GM21526 (cell line): ENCODE measurements at regions not wholly inside any gene's neighbourhood (a gene's known extent, or its start where the extent isn't known, plus 50 kb on each side); places are given as distances from the start of the nearest gene placed in this dataset.

Source experiments
- ATAC-seq: cut with Tn5 transposase; IDR thresholded peaks from one replicate; pipeline ENCODE4 v1.9.1; 2021; ENCODE audit warnings: moderate library complexity; ENCODE audit not compliant: unreplicated experiment, low FRiP score

DNA sequence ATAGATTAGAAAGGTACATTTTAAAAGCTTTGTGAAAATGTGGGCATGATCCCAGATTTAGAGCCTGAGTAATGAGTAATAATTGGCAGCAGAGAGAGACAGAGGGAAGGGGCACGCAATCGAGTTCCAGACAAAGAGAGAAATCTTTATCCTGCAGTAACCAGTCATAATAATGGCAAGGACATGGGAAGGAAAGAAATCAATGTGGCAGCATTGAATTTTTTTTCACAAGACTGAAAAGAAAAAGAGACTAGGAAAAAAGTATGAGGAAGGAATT, 790.8 kb upstream of the SOX9 start:
- no peak for ATAC-seq

GRCh38 chr17:71331754-71332325, 789.0 kb upstream of the SOX9 start:
- ATAC-seq: no peak

DNA sequence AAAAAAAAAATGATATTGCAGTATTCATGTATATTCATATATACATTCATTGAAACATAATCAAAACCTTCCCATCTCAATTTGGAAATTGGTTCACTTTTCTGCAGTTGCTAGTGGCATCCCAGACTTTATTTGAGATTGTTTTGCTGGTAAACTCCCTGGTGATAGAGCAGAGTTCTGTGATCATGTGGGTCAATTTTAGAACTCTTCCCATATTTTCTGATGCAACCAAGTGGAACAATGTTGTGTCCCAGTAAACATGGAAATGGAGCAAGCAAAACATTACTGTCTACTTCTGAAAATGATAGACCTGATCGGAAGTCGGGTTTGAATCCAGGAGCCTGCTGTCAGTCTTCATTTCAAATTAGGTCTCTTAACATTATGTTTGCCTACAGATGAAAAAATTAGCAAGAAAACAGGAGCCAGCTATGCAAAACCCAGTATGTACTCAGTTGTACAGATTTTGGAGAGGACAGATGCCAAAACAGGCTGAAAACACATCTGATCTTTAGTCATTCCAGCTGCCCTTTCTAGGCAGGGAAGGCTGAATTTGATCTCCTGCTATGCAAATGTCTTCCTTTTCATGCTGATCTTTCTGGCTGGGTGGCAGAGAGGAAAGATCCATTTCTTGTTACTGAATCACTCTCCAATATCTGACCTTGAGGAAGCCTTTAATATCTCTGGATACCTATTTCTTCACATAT, 786.6 kb upstream of the SOX9 start:
- ATAC-seq: no peak

DNA sequence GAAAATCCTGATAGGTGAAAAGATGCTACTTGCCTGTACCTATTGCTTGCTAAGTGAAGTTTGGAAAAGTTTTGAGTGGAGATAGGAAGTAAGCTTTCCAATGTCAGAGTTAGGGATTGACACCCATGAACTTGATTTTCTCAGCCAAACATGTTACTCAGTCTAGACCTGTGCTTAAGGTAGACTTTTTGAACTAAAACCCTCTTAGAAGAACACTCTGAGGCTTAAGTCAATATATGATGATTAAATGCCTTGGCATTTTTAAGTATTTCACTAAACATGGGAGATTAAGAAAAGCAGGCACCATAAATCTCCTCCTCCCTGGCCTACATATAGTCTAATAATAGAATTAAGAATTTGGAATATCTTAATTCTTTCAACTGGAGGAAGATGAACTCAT, 785.6 kb upstream of the SOX9 start:
- ATAC-seq: no peak

GRCh38 chr17:71337938-71338337, 782.9 kb upstream of the SOX9 start:
- no peak for ATAC-seq

- no peak for ATAC-seq
These were observed 782.4 kb upstream of the SOX9 start for GRCh38 chr17:71338396-71338795.

- ATAC-seq: no peak
These were observed 781.6 kb upstream of the SOX9 start for GRCh38 chr17:71339206-71339605.

- no peak for ATAC-seq
These were observed 778.1 kb upstream of the SOX9 start for GRCh38 chr17:71342737-71343136.

DNA sequence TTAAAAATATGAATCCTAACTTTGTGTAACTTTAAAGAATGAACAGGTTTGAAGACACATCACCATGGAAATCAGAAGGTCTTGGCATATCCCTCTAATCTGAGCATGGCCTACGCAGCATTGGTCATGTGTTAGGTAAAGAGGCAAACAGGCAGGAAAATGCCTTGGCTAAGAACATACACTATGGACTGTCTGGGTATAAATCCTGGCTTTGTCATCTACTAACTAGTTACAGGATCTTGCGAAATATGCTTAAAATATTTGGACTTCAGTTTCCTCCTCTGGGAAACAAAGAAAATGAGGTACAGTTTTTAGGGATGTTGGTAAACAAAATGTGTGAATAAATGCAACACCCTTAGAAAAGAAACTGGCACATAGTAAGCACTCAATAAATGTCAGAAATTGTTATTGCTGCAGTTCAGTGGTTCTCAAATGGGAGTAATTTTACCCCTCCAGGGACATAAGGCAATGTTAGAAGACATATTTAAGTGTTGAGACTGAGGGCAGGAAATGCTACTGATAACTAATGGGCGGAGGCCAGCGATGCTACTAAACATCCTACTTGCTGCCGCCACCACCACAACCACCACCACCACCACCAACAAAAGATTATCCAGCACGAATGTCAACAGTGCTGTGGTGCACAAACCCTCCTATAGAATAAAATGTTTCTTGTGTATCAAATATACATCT, 770.8 kb upstream of the SOX9 start:
- ATAC-seq: no peak

DNA sequence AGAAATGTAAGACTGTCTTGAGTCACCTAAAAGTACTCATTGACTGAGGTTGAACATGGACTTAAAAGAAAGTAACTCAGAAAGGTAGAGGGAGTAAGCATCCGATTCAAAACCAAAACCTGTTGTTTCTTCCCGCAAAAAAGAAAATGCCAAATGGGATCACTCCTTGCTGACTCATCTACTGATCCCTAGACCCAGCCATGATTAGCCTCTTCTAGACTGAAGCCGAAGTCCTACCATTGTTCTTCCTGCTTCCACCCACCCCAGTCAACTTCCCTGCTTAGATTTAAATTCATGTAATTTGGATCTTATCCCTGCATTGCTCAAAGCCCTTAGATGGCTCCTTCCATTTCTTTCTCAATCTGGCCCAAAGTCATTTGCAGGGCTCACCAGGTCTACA, 760.5 kb upstream of the SOX9 start:
- ATAC-seq: no peak

- no peak for ATAC-seq
These were observed 759.0 kb upstream of the SOX9 start for GRCh38 chr17:71361656-71362450.

DNA sequence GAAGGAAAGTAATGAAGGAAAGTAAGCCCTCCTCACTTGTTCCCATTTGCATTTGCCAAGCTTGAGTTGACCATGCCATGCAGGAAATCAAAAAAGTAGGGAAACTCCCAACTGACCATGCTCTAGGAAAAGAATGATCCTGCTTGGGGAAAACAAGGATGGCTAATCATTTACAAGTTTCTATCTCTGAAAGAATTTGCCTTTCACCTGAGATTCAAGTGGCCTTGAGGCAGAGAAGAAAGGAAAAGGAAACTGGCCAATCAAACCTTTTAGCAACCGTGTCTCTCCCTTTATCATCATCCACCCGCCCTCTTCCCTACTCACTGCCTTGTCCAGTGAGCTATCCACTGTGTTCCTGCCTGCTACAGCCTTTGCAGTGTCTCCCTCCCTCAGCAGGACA, 757.2 kb upstream of the SOX9 start:
- ATAC-seq: no peak

GRCh38 chr17:71371809-71372208, 749.0 kb upstream of the SOX9 start:
- no peak for ATAC-seq

DNA sequence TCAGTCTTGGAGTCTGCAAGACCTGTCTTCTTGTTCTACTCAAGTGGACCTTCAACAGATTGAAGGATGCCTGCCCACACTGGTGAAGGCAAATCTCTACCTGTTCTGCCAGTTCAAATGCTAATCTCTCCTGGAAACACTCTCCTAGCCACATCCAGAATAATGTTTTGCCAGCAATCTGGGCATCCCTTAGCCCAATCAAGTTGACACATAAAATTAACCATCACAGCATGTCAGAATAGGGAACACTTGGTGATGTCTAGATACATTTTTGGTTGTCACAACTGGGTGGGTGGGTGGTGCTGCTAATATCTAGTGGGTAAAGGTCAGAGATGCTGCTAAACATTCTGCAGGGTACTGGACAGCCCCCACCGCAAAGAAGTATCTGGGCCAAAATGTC, 744.9 kb upstream of the SOX9 start:
- no peak for ATAC-seq

- ATAC-seq: no peak
These were observed 743.9 kb upstream of the SOX9 start for GRCh38 chr17:71376933-71377332.

DNA sequence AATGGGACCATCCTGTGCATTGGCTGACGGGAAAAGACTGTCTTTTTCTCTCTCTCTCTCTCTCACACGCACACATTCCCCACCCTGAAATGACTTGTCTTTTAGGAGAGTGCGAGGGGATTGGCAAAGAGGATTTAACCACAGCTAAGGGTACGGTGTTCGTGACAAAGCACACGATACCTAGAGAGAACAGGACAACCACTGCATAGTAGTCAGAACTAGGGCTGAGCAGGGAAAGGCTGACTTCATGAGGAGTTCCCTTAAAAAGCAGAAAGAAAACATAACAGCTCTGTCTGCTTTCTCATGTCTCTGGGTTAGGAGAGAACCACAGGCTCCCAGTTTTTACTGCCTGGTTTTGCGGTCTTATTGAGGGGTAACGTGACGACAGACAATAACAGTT, 742.8 kb upstream of the SOX9 start:
- ATAC-seq: no peak

- no peak for ATAC-seq
These were observed 742.1 kb upstream of the SOX9 start for GRCh38 chr17:71378741-71379140.

DNA sequence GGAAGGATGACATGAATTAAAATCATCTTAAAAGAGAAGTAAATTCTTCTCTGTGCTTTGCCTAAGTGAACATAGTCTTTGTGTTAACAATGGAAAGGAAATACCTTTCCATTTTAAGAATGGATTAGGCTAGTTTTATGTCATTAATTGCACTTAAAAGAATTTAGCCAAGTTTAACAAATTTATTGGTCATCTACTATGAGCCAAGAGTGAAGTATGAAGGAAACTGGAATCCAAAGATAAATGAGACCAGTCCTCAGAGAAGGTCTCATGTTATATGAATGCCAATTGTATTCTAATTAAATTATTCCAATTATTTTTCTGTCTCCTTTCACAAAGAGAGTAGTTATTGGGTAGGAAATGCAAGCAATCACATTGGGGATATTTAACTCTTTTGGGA, 741.3 kb upstream of the SOX9 start:
- ATAC-seq: no peak

DNA sequence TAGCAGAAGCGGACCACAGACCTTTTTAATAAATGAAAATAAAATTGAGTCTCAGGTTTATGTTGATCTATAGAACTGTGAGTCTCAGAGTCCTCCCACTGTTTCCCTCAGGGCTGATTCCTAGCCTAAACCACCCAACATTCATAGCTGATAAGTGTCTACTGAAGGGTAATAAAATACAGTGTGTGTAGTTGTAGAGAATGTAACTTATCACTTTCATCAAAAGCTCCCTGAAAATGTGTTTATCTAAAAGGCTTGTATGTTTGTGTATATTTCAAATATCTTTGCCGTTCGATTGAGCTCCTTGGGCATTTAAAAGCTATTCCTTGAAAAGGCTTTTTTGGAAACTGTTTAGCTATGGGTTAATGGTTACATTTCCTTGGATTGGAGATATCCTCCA, 740.3 kb upstream of the SOX9 start:
- no peak for ATAC-seq

DNA sequence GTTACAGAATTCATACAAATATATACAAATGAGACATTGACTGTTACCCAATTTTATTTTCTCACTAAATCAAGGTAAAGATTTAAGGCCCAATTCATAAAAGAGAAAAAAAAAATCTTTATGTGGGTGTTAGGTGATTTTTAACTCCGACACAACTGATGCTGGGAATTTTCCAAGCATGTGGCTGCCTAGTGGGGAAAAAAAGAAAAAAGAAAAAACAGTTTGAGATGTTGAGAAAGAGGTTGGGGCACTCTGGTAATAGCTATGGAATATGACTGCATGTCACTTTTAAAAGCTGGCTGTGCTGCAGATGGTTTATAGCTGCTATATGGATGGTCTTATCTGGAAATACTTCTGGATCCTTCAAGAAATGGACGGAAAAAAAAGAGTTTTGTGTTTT, 739.9 kb upstream of the SOX9 start:
- no peak for ATAC-seq

GRCh38 chr17:71383091-71383490, 737.7 kb upstream of the SOX9 start:
- ATAC-seq: no peak

- ATAC-seq: no peak
These were observed 733.4 kb upstream of the SOX9 start for GRCh38 chr17:71387456-71387855.
